HL-60 (cell line): ENCODE measurements at regions not wholly inside any gene's neighbourhood (a gene's known extent, or its start where the extent isn't known, plus 50 kb on each side); places are given as distances from the start of the nearest gene placed in this dataset.

Experiments
- GABPA ChIP-seq: IDR thresholded peaks from 2 replicates; pipeline ENCODE4 v1.6.1; 2012; ENCODE audit warnings: low read depth
- POLR2AphosphoS5 ChIP-seq: IDR thresholded peaks from 2 replicates; pipeline ENCODE4 v1.6.1; 2012; ENCODE audit warnings: low read depth
- TF ChIP-seq, protein P1 (sequence below): IDR thresholded peaks from one replicate; pipeline ENCODE4 v1.5.1; 2011; ENCODE audit warnings: low read length, control low read depth, inconsistent platforms; ENCODE audit not compliant: insufficient read depth
- TF ChIP-seq, protein P2 (sequence below): IDR thresholded peaks from 2 replicates; pipeline ENCODE4 v1.6.1; 2012; ENCODE audit warnings: low read depth; ENCODE audit not compliant: insufficient replicate concordance

DNA sequence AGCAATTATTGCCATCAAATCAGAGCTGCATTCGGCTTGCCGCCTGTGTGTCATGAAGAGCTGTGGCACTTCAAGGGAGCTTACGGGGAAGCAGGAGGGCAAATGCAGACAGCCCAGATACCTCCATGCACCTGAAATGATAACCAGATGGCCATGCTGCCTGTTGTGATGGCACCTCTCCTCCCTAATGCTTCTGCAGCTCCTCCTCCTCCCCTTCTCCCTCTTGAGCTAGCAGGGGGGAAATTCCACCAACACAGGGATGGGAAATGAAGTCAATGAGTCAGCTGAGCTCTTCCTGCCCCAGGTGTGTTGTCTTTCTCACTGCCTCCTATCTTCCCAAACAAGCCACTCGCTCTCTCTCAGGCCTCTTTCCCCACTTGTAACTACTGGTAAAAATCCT is 565.0 kb downstream of the BCOR start:
- TF ChIP-seq, protein P1, sequence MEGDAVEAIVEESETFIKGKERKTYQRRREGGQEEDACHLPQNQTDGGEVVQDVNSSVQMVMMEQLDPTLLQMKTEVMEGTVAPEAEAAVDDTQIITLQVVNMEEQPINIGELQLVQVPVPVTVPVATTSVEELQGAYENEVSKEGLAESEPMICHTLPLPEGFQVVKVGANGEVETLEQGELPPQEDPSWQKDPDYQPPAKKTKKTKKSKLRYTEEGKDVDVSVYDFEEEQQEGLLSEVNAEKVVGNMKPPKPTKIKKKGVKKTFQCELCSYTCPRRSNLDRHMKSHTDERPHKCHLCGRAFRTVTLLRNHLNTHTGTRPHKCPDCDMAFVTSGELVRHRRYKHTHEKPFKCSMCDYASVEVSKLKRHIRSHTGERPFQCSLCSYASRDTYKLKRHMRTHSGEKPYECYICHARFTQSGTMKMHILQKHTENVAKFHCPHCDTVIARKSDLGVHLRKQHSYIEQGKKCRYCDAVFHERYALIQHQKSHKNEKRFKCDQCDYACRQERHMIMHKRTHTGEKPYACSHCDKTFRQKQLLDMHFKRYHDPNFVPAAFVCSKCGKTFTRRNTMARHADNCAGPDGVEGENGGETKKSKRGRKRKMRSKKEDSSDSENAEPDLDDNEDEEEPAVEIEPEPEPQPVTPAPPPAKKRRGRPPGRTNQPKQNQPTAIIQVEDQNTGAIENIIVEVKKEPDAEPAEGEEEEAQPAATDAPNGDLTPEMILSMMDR: no peak
- TF ChIP-seq, protein P2, sequence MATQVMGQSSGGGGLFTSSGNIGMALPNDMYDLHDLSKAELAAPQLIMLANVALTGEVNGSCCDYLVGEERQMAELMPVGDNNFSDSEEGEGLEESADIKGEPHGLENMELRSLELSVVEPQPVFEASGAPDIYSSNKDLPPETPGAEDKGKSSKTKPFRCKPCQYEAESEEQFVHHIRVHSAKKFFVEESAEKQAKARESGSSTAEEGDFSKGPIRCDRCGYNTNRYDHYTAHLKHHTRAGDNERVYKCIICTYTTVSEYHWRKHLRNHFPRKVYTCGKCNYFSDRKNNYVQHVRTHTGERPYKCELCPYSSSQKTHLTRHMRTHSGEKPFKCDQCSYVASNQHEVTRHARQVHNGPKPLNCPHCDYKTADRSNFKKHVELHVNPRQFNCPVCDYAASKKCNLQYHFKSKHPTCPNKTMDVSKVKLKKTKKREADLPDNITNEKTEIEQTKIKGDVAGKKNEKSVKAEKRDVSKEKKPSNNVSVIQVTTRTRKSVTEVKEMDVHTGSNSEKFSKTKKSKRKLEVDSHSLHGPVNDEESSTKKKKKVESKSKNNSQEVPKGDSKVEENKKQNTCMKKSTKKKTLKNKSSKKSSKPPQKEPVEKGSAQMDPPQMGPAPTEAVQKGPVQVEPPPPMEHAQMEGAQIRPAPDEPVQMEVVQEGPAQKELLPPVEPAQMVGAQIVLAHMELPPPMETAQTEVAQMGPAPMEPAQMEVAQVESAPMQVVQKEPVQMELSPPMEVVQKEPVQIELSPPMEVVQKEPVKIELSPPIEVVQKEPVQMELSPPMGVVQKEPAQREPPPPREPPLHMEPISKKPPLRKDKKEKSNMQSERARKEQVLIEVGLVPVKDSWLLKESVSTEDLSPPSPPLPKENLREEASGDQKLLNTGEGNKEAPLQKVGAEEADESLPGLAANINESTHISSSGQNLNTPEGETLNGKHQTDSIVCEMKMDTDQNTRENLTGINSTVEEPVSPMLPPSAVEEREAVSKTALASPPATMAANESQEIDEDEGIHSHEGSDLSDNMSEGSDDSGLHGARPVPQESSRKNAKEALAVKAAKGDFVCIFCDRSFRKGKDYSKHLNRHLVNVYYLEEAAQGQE: no peak
- TF ChIP-seq POLR2AphosphoS5 (no peak), GABPA (no peak)
